WTC11 (cell line): ENCODE measurements at regions not wholly inside any gene's neighbourhood (a gene's known extent, or its start where the extent isn't known, plus 50 kb on each side); places are given as distances from the start of the nearest gene placed in this dataset.

Experiments
- ATAC-seq: fragments of 200-7000 bp; cut with Tn5 transposase; 2 replicates; pipeline ENCODE4 v1.10.0; 2021; ENCODE audit warnings: mild to moderate bottlenecking, moderate library complexity
- CTCF ChIA-PET: fragments of 300-600 bp; sonication (Branson Sonifier 250); formaldehyde crosslinking; loops from one replicate; lab custom pipeline; 2021; ENCODE audit warnings: antibody characterized with exemption; lab: Charles Lee
- POLR2A ChIA-PET: fragments of 350-600 bp; sonication (Branson Sonifier 250); formaldehyde crosslinking; loops from one replicate; lab custom pipeline; 2021; ENCODE audit warnings: antibody characterized with exemption; lab: Charles Lee
- DNase-seq: peaks from one replicate; pipeline ENCODE4 v3.0.0; 2021; ENCODE audit warnings: low spot score
- H3K27ac Mint-ChIP-seq: 2 replicates; pipeline ENCODE4 v1.8.0; 2021; ENCODE audit warnings: mixed read lengths
- H3K27me3 Mint-ChIP-seq: 2 replicates; pipeline ENCODE4 v1.8.0; 2021; ENCODE audit warnings: low read depth, mild to moderate bottlenecking, moderate library complexity, mixed read lengths
- H3K36me3 Mint-ChIP-seq: 2 replicates; pipeline ENCODE4 v1.8.0; 2021; ENCODE audit warnings: mixed read lengths
- H3K4me1 Mint-ChIP-seq: 2 replicates; pipeline ENCODE4 v1.8.0; 2022; ENCODE audit warnings: mixed read lengths
- H3K4me3 Mint-ChIP-seq: 2 replicates; pipeline ENCODE4 v1.8.0; 2021; ENCODE audit warnings: mild to moderate bottlenecking, moderate library complexity, mixed read lengths
- H3K9me3 Mint-ChIP-seq: 2 replicates; pipeline ENCODE4 v1.8.0; 2021; ENCODE audit warnings: mixed read lengths
- ATF1 ChIP-seq: sonication (generic); formaldehyde crosslinking; IDR thresholded peaks from 2 replicates; pipeline ENCODE4 v1.8.1; 2023; ENCODE audit warnings: mild to moderate bottlenecking, moderate library complexity, missing genetic modification reagents
- CBFB ChIP-seq: sonication (generic); formaldehyde crosslinking; IDR thresholded peaks from 2 replicates; pipeline ENCODE4 v1.8.1; 2022; ENCODE audit warnings: mild to moderate bottlenecking, low read depth, missing genetic modification reagents
- E2F1 ChIP-seq: sonication (generic); formaldehyde crosslinking; IDR thresholded peaks from 2 replicates; pipeline ENCODE4 v1.8.0; 2022; ENCODE audit warnings: mild to moderate bottlenecking, missing genetic modification reagents
- E2F5 ChIP-seq: sonication (generic); formaldehyde crosslinking; IDR thresholded peaks from 2 replicates; pipeline ENCODE4 v1.8.1; 2022; ENCODE audit warnings: mild to moderate bottlenecking, moderate library complexity, missing genetic modification reagents
- ELF4 ChIP-seq: sonication (generic); formaldehyde crosslinking; IDR thresholded peaks from 2 replicates; pipeline ENCODE4 v1.8.1; 2022; ENCODE audit warnings: low read depth, mild to moderate bottlenecking, moderate library complexity, missing genetic modification reagents
- ESRRA ChIP-seq: sonication (generic); formaldehyde crosslinking; IDR thresholded peaks from 2 replicates; pipeline ENCODE4 v1.8.1; 2022; ENCODE audit warnings: mild to moderate bottlenecking, missing genetic modification reagents, borderline replicate concordance
- NR1H2 ChIP-seq: sonication (generic); formaldehyde crosslinking; IDR thresholded peaks from 2 replicates; pipeline ENCODE4 v1.9.0; 2021; ENCODE audit warnings: mild to moderate bottlenecking, moderate library complexity, missing genetic modification reagents
- RORB ChIP-seq: fragments of 250-450 bp; sonication (Bioruptor Pico); IDR thresholded peaks from 2 replicates; pipeline ENCODE4 v1.9.0; 2021; ENCODE audit warnings: mild to moderate bottlenecking
- SMAD3 ChIP-seq: sonication (generic); formaldehyde crosslinking; IDR thresholded peaks from 2 replicates; pipeline ENCODE4 v1.8.0; 2022; ENCODE audit warnings: missing genetic modification reagents, mild to moderate bottlenecking, borderline replicate concordance
- TEAD1 ChIP-seq: sonication (generic); formaldehyde crosslinking; IDR thresholded peaks from 2 replicates; pipeline ENCODE4 v1.8.0; 2022; ENCODE audit warnings: mild to moderate bottlenecking, missing genetic modification reagents
- USF1 ChIP-seq: sonication (generic); formaldehyde crosslinking; IDR thresholded peaks from 2 replicates; pipeline ENCODE4 v1.8.0; 2022; ENCODE audit warnings: mild to moderate bottlenecking, missing genetic modification reagents
- ZNF532 ChIP-seq: fragments of 250-450 bp; sonication (Bioruptor Pico); IDR thresholded peaks from 2 replicates; pipeline ENCODE4 v1.9.0; 2021; ENCODE audit warnings: mild to moderate bottlenecking, borderline replicate concordance
- TF ChIP-seq, protein P1 (sequence below): sonication (generic); formaldehyde crosslinking; IDR thresholded peaks from 2 replicates; pipeline ENCODE4 v1.8.1; 2023; ENCODE audit warnings: mild to moderate bottlenecking, missing genetic modification reagents

- no peaks in the 10 kb centered on the region for H3K36me3 Mint-ChIP-seq
- CTCF ChIA-PET, result no interaction called here
- no peaks in the 10 kb centered on the region; the same call in 1 of the 2 replicates for H3K27me3 Mint-ChIP-seq
- POLR2A ChIA-PET, result no interaction called here
- no peaks in the 10 kb centered on the region for H3K9me3 Mint-ChIP-seq
- ATAC-seq, result no peak
- H3K4me1 Mint-ChIP-seq, result peaks cover 2% of the 10 kb centered on the region; the same call in 1 of the 2 replicates
- no peak overlapping the region for H3K27ac Mint-ChIP-seq
- TF ChIP-seq E2F1 (CRISPR knock-in tag) (no peak), CBFB (no peak)
- DNase-seq, result no peak
- no peak overlapping the region for H3K4me3 Mint-ChIP-seq
Measured at GRCh38 chr10:83633547-83633946, 505.8 kb upstream of the GHITM start.

- CTCF ChIA-PET, result no interaction called here
- no peaks in the 10 kb centered on the region for H3K36me3 Mint-ChIP-seq
- TF ChIP-seq TEAD1 (no peak), RORB (CRISPR knock-in tag) (no peak), CBFB (no peak), ZNF532 (CRISPR knock-in tag) (no peak), USF1 (no peak), ELF4 (CRISPR knock-in tag) (no peak), ATF1 (CRISPR knock-in tag) (no peak), ESRRA (CRISPR knock-in tag) (no peak), E2F1 (CRISPR knock-in tag) (no peak), NR1H2 (CRISPR knock-in tag) (no peak), SMAD3 (CRISPR knock-in tag) (no peak), E2F5 (CRISPR knock-in tag) (no peak)
- TF ChIP-seq, protein P1, sequence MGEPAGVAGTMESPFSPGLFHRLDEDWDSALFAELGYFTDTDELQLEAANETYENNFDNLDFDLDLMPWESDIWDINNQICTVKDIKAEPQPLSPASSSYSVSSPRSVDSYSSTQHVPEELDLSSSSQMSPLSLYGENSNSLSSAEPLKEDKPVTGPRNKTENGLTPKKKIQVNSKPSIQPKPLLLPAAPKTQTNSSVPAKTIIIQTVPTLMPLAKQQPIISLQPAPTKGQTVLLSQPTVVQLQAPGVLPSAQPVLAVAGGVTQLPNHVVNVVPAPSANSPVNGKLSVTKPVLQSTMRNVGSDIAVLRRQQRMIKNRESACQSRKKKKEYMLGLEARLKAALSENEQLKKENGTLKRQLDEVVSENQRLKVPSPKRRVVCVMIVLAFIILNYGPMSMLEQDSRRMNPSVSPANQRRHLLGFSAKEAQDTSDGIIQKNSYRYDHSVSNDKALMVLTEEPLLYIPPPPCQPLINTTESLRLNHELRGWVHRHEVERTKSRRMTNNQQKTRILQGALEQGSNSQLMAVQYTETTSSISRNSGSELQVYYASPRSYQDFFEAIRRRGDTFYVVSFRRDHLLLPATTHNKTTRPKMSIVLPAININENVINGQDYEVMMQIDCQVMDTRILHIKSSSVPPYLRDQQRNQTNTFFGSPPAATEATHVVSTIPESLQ (CRISPR knock-in tag), result no peak
Measured at GRCh38 chr10:83636826-83637225, 502.5 kb upstream of the GHITM start.

More at GRCh38 chr10:83636826-83637225, 502.5 kb upstream of the GHITM start:
- DNase-seq, result no peak
- peaks cover 2% of the 10 kb centered on the region; the same call in 1 of the 2 replicates for H3K4me1 Mint-ChIP-seq
- no peak for ATAC-seq
- H3K4me3 Mint-ChIP-seq, result no peak overlapping the region
- H3K9me3 Mint-ChIP-seq, result no peaks in the 10 kb centered on the region
- no peaks in the 10 kb centered on the region; the same call in 1 of the 2 replicates for H3K27me3 Mint-ChIP-seq
- no peak overlapping the region for H3K27ac Mint-ChIP-seq
- POLR2A ChIA-PET, result no interaction called here
